Activated CD4-positive, alpha-beta memory T cell treated with anti-CD3 and anti-CD28 coated beads for 36 hours (primary cell): ENCODE measurements at regions not wholly inside any gene's neighbourhood (a gene's known extent, or its start where the extent isn't known, plus 50 kb on each side); places are given as distances from the start of the nearest gene placed in this dataset.

Experiments
- CTCF ChIA-PET: fragments of 350-600 bp; sonication (Branson Sonifier 250); formaldehyde crosslinking; loops from one replicate; lab custom pipeline; 2021; ENCODE audit warnings: antibody characterized with exemption, inconsistent platforms; lab: Charles Lee
- POLR2A ChIA-PET: fragments of 350-600 bp; sonication (Branson Sonifier 250); formaldehyde crosslinking; loops from one replicate; lab custom pipeline; 2021; ENCODE audit warnings: antibody characterized with exemption; lab: Charles Lee
- DNase-seq: peaks from one replicate; pipeline ENCODE4 v3.0.0-alpha.2; 2020
- H3K27ac Mint-ChIP-seq: one replicate; pipeline ENCODE4 v1.8.0; 2021; ENCODE audit warnings: mixed read lengths
- H3K27me3 Mint-ChIP-seq: one replicate; pipeline ENCODE4 v1.8.0; 2021; ENCODE audit warnings: mixed read lengths
- H3K36me3 Mint-ChIP-seq: one replicate; pipeline ENCODE4 v1.8.0; 2021; ENCODE audit warnings: mixed read lengths
- H3K4me1 Mint-ChIP-seq: one replicate; pipeline ENCODE4 v1.8.0; 2021; ENCODE audit warnings: low read depth, mixed read lengths
- H3K4me3 Mint-ChIP-seq: one replicate; pipeline ENCODE4 v1.8.0; 2021; ENCODE audit warnings: mild to moderate bottlenecking, mixed read lengths
- H3K9me3 Mint-ChIP-seq: one replicate; pipeline ENCODE4 v1.8.0; 2021; ENCODE audit warnings: mixed read lengths
- intact Hi-C: fragments of 100-400 bp; cut with micrococcal nuclease; formaldehyde crosslinking; loops from one replicate; pipeline ENCODE4 v1.15.1; 2023

GRCh38 chr2:37786854-37787253 is 115.4 kb upstream of the CDC42EP3 start:
- Mint-ChIP-seq H3K9me3 (peaks cover 23% of the 10 kb centered on the region), H3K27me3 (no peaks in the 10 kb centered on the region), H3K27ac (no peak overlapping the region), H3K4me3 (no peak overlapping the region), H3K4me1 (no peaks in the 10 kb centered on the region), H3K36me3 (peaks cover 12% of the 10 kb centered on the region)
- ChIA-PET POLR2A (no interaction called here), CTCF (no interaction called here)
- intact Hi-C loops: no loop called here
- DNase-seq: no peak

DNA sequence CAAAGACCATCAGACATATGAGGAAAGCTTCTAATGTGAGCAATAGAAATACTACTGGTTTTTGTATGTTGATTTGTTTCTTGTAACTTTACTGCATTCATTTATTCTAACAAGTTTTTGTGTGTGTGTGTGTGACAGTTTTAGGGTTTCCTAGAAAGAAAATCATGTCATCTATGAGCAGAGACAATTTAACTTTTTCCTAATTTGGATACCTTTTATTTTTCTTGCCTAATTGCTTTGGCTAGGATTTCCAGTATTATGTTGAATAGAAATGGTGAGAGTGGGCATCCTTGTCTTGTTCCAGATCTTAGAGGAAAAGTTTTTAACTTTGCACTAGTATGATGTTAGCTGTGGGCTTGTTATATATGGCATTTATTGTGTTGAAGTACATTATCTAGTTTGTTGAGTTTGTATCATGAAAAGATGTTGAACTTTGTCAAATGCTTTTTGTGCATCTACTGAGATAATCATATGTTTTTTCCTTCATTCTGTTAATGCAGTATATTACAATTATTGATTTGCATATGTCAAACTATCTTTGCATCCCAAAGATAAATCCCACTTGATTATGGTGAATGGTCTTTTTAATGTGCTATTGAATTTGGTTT is 117.3 kb upstream of the CDC42EP3 start:
- POLR2A ChIA-PET: no interaction called here
- H3K9me3 Mint-ChIP-seq: peaks cover 23% of the 10 kb centered on the region

DNA sequence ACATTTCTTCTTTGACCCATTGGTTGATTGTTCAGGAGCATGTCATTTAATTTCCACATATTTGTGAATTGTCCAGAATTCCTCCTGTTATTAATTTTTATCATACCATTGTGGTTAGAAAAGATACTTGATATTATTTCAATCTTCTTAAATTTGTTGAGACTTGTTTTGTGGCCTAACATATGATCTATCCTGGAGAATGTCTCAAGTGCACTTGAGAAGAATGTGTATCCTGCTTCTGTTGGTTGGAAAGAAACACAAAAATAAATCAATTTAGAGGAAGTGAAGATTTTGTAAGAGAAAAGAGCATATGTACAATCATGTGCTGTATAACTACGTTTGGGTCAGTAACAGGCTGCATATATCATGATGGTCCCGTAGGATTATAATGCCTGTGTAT is 118.6 kb upstream of the CDC42EP3 start:
- no peaks in the 10 kb centered on the region for H3K27me3 Mint-ChIP-seq
- no peak for DNase-seq
- peaks cover 12% of the 10 kb centered on the region for H3K36me3 Mint-ChIP-seq
- H3K9me3 Mint-ChIP-seq: peaks cover 23% of the 10 kb centered on the region
- intact Hi-C loops: no loop called here
- H3K27ac Mint-ChIP-seq: no peak overlapping the region
- no peak overlapping the region for H3K4me3 Mint-ChIP-seq
- ChIA-PET POLR2A (no interaction called here), CTCF (no interaction called here)
- H3K4me1 Mint-ChIP-seq: no peaks in the 10 kb centered on the region

More for the DNA sequence above, 117.3 kb upstream of the CDC42EP3 start:
- Mint-ChIP-seq H3K36me3 (peaks cover 12% of the 10 kb centered on the region), H3K4me1 (no peaks in the 10 kb centered on the region), H3K4me3 (no peak overlapping the region), H3K27ac (no peak overlapping the region), H3K27me3 (no peaks in the 10 kb centered on the region)
- no peak for DNase-seq
- intact Hi-C loops: no loop called here
- CTCF ChIA-PET: interaction anchor here (0.6 to 0.7 kb wide), 2 partner anchors 86 to 570 kb away, joined by 3 to 4 read pairs; no protein-coding TSS in a partner anchor

DNA sequence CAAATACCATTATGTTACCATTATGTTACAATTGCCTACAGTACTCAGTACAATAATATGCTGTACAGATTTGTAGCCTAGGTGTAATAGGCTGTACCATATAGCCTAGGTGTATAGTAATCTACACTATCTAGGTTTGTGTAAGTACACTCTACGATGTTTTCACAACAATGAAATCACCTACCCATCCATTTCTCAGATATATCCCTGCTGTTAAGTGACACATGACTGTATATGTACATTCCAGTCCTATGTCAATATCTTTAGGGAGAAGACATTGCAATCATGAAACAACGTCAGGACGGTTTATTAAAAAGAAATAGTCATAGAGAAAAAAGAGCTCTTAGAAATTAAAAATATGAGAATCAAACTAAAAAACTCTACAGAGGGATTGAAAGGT is 119.0 kb upstream of the CDC42EP3 start:
- no peak for DNase-seq
- peaks cover 12% of the 10 kb centered on the region for H3K36me3 Mint-ChIP-seq
- no peaks in the 10 kb centered on the region for H3K4me1 Mint-ChIP-seq
- H3K27ac Mint-ChIP-seq: no peak overlapping the region
- H3K9me3 Mint-ChIP-seq: peaks cover 23% of the 10 kb centered on the region
- ChIA-PET CTCF (no interaction called here), POLR2A (no interaction called here)
- H3K27me3 Mint-ChIP-seq: no peaks in the 10 kb centered on the region
- intact Hi-C loops: no loop called here
- H3K4me3 Mint-ChIP-seq: no peak overlapping the region

- intact Hi-C loops: no loop called here
- Mint-ChIP-seq H3K4me1 (peaks cover 6% of the 10 kb centered on the region), H3K27me3 (no peaks in the 10 kb centered on the region), H3K4me3 (no peak overlapping the region), H3K27ac (no peak overlapping the region), H3K9me3 (peaks cover 20% of the 10 kb centered on the region), H3K36me3 (peaks cover 10% of the 10 kb centered on the region)
- DNase-seq: no peak
- POLR2A ChIA-PET: no interaction called here
- CTCF ChIA-PET: interaction anchor here (0.7 kb wide), 1 partner anchor 397 kb away, joined by 3 read pairs; no protein-coding TSS in a partner anchor
Observed at GRCh38 chr2:37792366-37792765, 120.9 kb upstream of the CDC42EP3 start.

DNA sequence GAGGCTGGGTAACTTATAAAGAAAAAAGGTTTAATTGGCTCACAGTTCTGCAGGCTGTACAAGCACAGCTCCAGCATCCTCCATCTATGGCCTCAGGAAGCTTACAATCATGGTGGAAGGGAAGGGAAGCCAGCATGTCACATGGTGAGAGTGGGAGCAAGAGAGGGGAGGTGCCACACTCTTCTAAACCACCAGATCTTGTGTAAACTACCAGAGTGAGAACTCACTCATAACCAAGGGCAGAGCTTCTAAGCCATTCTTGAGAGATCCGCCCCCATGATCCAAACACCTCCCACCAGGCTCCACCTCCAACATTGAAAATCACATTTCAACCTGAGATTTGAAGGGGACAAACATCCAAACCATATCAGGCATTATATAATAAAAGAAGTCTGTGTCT is 121.6 kb upstream of the CDC42EP3 start:
- Mint-ChIP-seq H3K4me1 (peaks cover 7% of the 10 kb centered on the region), H3K9me3 (peaks cover 15% of the 10 kb centered on the region), H3K27ac (no peak overlapping the region), H3K36me3 (peaks cover 9% of the 10 kb centered on the region), H3K4me3 (no peak overlapping the region), H3K27me3 (no peaks in the 10 kb centered on the region)
- POLR2A ChIA-PET: no interaction called here
- no peak for DNase-seq
- intact Hi-C loops: no loop called here
- CTCF ChIA-PET: no interaction called here

DNA sequence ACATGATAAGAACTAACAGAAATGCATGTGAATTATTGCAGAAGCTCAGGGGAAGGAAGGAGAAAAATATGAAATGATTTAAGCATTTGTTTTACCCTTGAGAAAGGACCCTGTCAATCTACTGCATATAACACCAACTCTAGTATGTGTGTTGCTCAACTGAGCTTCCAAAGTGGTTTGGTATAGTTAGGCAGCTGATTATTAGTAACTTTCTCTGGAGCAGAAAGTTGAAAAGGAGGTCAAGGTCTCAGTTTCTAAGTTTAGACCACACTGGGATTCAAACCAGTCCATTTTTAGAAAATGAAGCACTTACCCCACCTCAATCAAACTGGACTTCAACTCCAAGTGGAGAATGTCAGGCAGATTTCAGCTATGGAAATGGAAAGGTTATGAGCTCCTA is 123.3 kb upstream of the CDC42EP3 start:
- H3K4me3 Mint-ChIP-seq: no peak overlapping the region
- no peak overlapping the region for H3K27ac Mint-ChIP-seq
- peaks cover 7% of the 10 kb centered on the region for H3K4me1 Mint-ChIP-seq
- ChIA-PET POLR2A (no interaction called here), CTCF (interaction anchor here (0.9 to 1.4 kb wide), 4 partner anchors 82 to 399 kb away, joined by 3 to 7 read pairs (median 3); no protein-coding TSS in a partner anchor)
- no peak for DNase-seq
- no peaks in the 10 kb centered on the region for H3K9me3 Mint-ChIP-seq
- H3K36me3 Mint-ChIP-seq: no peaks in the 10 kb centered on the region
- no peaks in the 10 kb centered on the region for H3K27me3 Mint-ChIP-seq
- intact Hi-C loops: no loop called here

DNA sequence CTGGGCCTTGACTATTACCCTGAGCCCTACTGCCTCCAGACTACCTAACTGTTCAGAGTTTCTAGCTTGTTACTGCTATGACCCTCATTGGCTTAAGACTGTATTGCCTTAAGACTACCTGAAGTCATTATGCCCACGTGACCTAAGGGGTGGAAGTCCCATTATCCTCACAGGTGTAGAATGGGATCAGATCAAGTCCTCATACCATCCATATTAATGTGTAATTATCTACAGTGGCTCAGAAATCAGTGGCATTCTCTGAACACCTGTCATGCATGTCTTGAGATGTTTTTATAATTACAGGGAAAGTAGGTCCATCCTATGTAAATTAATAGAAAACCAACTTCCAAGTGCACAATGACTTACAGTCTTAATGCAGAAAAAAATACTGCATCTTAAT is 124.0 kb upstream of the CDC42EP3 start:
- ChIA-PET POLR2A (no interaction called here), CTCF (interaction anchor here (0.6 to 2.4 kb wide), 4 partner anchors 54 to 381 kb away, joined by 3 to 9 read pairs (median 5); no protein-coding TSS in a partner anchor)
- DNase-seq: no peak
- no peak overlapping the region for H3K27ac Mint-ChIP-seq
- H3K27me3 Mint-ChIP-seq: no peaks in the 10 kb centered on the region
- no peak overlapping the region for H3K4me3 Mint-ChIP-seq
- no peaks in the 10 kb centered on the region for H3K9me3 Mint-ChIP-seq
- H3K36me3 Mint-ChIP-seq: no peaks in the 10 kb centered on the region
- H3K4me1 Mint-ChIP-seq: peaks cover 7% of the 10 kb centered on the region
- intact Hi-C loops: no loop called here

DNA sequence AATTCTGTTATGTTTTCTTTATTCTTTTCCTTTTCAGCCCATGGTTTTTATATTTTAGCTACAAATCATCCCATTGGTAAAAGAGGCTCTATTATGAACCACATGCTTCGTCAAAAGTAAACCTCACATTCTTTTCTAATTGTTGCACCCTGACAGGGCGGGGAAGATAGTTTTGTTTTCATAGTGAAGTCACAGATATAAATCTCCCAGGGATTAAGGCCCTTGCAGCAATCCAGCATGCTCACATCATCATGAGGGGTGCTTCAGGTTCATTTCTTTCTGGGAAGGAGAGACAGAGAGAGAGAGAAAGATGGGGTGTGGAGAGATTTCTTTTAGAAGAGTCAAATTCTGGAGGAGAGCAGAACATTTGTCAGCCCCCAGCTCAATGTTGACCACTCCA is 124.5 kb upstream of the CDC42EP3 start:
- DNase-seq: no peak
- POLR2A ChIA-PET: no interaction called here
- Mint-ChIP-seq H3K9me3 (no peaks in the 10 kb centered on the region), H3K36me3 (no peaks in the 10 kb centered on the region), H3K4me3 (no peak overlapping the region), H3K4me1 (peaks cover 7% of the 10 kb centered on the region), H3K27me3 (no peaks in the 10 kb centered on the region), H3K27ac (no peak overlapping the region)
- intact Hi-C loops: no loop called here
- CTCF ChIA-PET: interaction anchor here (0.6 to 2.4 kb wide), 3 partner anchors 54 to 381 kb away, joined by 3 to 9 read pairs (median 3); no protein-coding TSS in a partner anchor

GRCh38 chr2:37796481-37796880 is 125.0 kb upstream of the CDC42EP3 start:
- intact Hi-C loops: no loop called here
- DNase-seq: no peak
- Mint-ChIP-seq H3K36me3 (no peaks in the 10 kb centered on the region), H3K27ac (no peak overlapping the region), H3K4me3 (no peak overlapping the region), H3K9me3 (no peaks in the 10 kb centered on the region), H3K27me3 (no peaks in the 10 kb centered on the region), H3K4me1 (peaks cover 7% of the 10 kb centered on the region)
- CTCF ChIA-PET: interaction anchor here (2.4 kb wide), 1 partner anchor 382 kb away, joined by 9 read pairs; no protein-coding TSS in a partner anchor
- POLR2A ChIA-PET: no interaction called here

GRCh38 chr2:37797081-37797480 is 125.6 kb upstream of the CDC42EP3 start:
- no peaks in the 10 kb centered on the region for H3K27me3 Mint-ChIP-seq

DNA sequence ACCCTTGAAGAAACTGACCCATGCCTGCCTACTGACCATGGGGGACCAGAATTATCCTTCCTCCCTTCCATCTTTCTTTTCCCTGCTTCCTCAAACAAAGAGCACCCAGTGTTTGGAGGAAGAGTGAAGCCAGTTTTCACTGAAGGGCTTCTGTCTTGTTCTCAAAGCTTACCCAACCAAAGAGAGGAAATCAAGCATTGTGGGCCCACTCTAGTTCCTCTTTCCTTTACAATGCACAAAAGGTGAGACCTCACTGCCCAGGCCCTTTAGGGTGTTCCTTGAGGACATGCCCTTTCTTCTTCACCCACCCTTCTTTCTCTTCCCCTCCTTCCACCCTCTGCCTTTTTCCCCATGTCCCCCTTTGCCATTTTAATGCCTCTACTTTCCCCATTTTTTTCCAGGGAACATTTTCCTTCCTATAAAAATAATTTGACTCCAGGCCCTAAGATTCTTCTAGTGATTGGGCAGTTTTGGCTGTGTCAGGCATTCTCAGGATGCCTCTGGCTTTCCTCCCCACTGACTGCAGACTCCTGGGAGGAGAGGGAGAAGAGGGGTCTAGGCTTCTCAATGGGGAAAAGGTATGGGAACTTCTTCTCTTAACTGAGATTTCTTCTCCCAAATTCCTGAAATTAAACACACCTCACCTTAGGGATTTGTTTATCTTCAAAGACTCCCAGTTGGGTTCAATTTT is 126.6 kb upstream of the RMDN2 start:
- Mint-ChIP-seq H3K4me3 (no peak overlapping the region), H3K27me3 (no peaks in the 10 kb centered on the region), H3K36me3 (no peaks in the 10 kb centered on the region), H3K27ac (no peak overlapping the region), H3K9me3 (no peaks in the 10 kb centered on the region), H3K4me1 (peaks cover 7% of the 10 kb centered on the region)
- intact Hi-C loops: no loop called here
- CTCF ChIA-PET: interaction anchor here (0.9 to 1.7 kb wide), 2 partner anchors 79 to 384 kb away, joined by 3 to 4 read pairs; no protein-coding TSS in a partner anchor
- POLR2A ChIA-PET: no interaction called here
- no peak for DNase-seq

More at GRCh38 chr2:37797081-37797480, 125.6 kb upstream of the CDC42EP3 start:
- ChIA-PET POLR2A (no interaction called here), CTCF (interaction anchor here (1.7 to 2.4 kb wide), 2 partner anchors 80 to 382 kb away, joined by 4 to 9 read pairs; no protein-coding TSS in a partner anchor)
- no peaks in the 10 kb centered on the region for H3K9me3 Mint-ChIP-seq
- intact Hi-C loops: no loop called here
- H3K4me1 Mint-ChIP-seq: peaks cover 7% of the 10 kb centered on the region
- no peak for DNase-seq
- H3K4me3 Mint-ChIP-seq: no peak overlapping the region
- H3K36me3 Mint-ChIP-seq: no peaks in the 10 kb centered on the region
- no peak overlapping the region for H3K27ac Mint-ChIP-seq
